ENCODE measurements at regions not wholly inside any gene's neighbourhood (a gene's known extent, or its start where the extent isn't known, plus 50 kb on each side); places are given as distances from the start of the nearest gene placed in this dataset.

GRCh38 chr3:63199606-63200005, 78.5 kb upstream of the SYNPR start:
- no peaks in the 10 kb centered on the region for H3K4me1 Mint-ChIP-seq (ENCODE audit: low read depth)
- no peaks in the 10 kb centered on the region for H3K27me3 ChIP-seq (ENCODE audit: control insufficient read depth in 1 of 2, insufficient read depth in 2 of 2, low read length in 2 of 2)
- H3K9me3 ChIP-seq (ENCODE audit: control insufficient read depth in 1 of 2, insufficient read depth in 1 of 2, low read length in 2 of 2) = peaks cover 0 to 3% of the 10 kb centered on the region in 2 experiments
- H3K4me3 Mint-ChIP-seq = no peak overlapping the region
- no peaks in the 10 kb centered on the region for H3K27me3 Mint-ChIP-seq
- H3K36me3 ChIP-seq (ENCODE audit: insufficient read depth, low read length) = no peaks in the 10 kb centered on the region
- no peak overlapping the region for H3K27ac ChIP-seq (ENCODE audit: low read depth in 1 of 2, low read length in 2 of 2)
- POLR2A ChIA-PET = no interaction called here
- no peak for TF ChIP-seq CTCF (IDR thresholded peaks at IDR 0.05)
- intact Hi-C loops (cut with DNase I, micrococcal nuclease) = no loop called here
- H3K27ac Mint-ChIP-seq = no peak overlapping the region
- CTCF ChIA-PET = no interaction called here
- H3K9me3 Mint-ChIP-seq = no peaks in the 10 kb centered on the region
- DNase-seq (no peak), ATAC-seq (ENCODE audit: poor library complexity) (no peak)
- no peaks in the 10 kb centered on the region for H3K36me3 Mint-ChIP-seq (ENCODE audit: low read depth)
- H3K4me1 ChIP-seq (ENCODE audit: insufficient read depth, low read length) = no peaks in the 10 kb centered on the region
- no peak overlapping the region for H3K4me3 ChIP-seq (ENCODE audit: low read length)

GRCh38 chr3:63202529-63202928, 75.6 kb upstream of the SYNPR start:
- Histone ChIP-seq H3K27me3 (ENCODE audit: control insufficient read depth in 1 of 2, insufficient read depth in 2 of 2, low read length in 2 of 2) (no peaks in the 10 kb centered on the region), H3K4me1 (ENCODE audit: insufficient read depth, low read length) (no peaks in the 10 kb centered on the region), H3K9me3 (ENCODE audit: control insufficient read depth in 1 of 2, insufficient read depth in 1 of 2, low read length in 2 of 2) (peaks cover 0 to 3% of the 10 kb centered on the region in 2 experiments), H3K4me3 (ENCODE audit: low read length) (no peak overlapping the region), H3K36me3 (ENCODE audit: insufficient read depth, low read length) (no peaks in the 10 kb centered on the region), H3K27ac (ENCODE audit: low read depth in 1 of 2, low read length in 2 of 2) (no peak overlapping the region)
- CTCF ChIA-PET = no interaction called here
- Mint-ChIP-seq H3K27me3 (no peaks in the 10 kb centered on the region), H3K9me3 (no peaks in the 10 kb centered on the region), H3K36me3 (ENCODE audit: low read depth) (no peaks in the 10 kb centered on the region), H3K4me3 (no peak overlapping the region), H3K4me1 (ENCODE audit: low read depth) (no peaks in the 10 kb centered on the region), H3K27ac (no peak overlapping the region)
- ATAC-seq (ENCODE audit: poor library complexity) (no peak), DNase-seq (no peak)
- intact Hi-C loops (cut with DNase I, micrococcal nuclease) = no loop called here
- TF ChIP-seq CTCF (IDR thresholded peaks at IDR 0.05) = no peak
- POLR2A ChIA-PET = no interaction called here

- H3K27ac Mint-ChIP-seq = no peak overlapping the region
- ATAC-seq (ENCODE audit: poor library complexity) = no peak
Measured at GRCh38 chr3:63207066-63207590, 71.0 kb upstream of the SYNPR start.

More at GRCh38 chr3:63207066-63207590, 71.0 kb upstream of the SYNPR start:
- Mint-ChIP-seq H3K9me3 (no peaks in the 10 kb centered on the region), H3K36me3 (ENCODE audit: low read depth) (no peaks in the 10 kb centered on the region), H3K27me3 (no peaks in the 10 kb centered on the region), H3K4me3 (no peak overlapping the region), H3K4me1 (ENCODE audit: low read depth) (no peaks in the 10 kb centered on the region)
- Histone ChIP-seq H3K4me1 (ENCODE audit: insufficient read depth, low read length) (no peaks in the 10 kb centered on the region), H3K27me3 (ENCODE audit: control insufficient read depth in 1 of 2, insufficient read depth in 2 of 2, low read length in 2 of 2) (no peaks in the 10 kb centered on the region), H3K36me3 (ENCODE audit: insufficient read depth, low read length) (no peaks in the 10 kb centered on the region), H3K27ac (ENCODE audit: low read depth in 1 of 2, low read length in 2 of 2) (no peak overlapping the region), H3K4me3 (ENCODE audit: low read length) (no peak overlapping the region), H3K9me3 (ENCODE audit: control insufficient read depth in 1 of 2, insufficient read depth in 1 of 2, low read length in 2 of 2) (peaks cover 0 to 3% of the 10 kb centered on the region in 2 experiments)
- TF ChIP-seq CTCF (IDR thresholded peaks at IDR 0.05) = no peak
- intact Hi-C loops (cut with DNase I, micrococcal nuclease) = no loop called here
- DNase-seq = no peak
- ChIA-PET CTCF (no interaction called here), POLR2A (no interaction called here)
